Transverse colon (tissue), 4 donors: ENCODE measurements at regions not wholly inside any gene's neighbourhood (a gene's known extent, or its start where the extent isn't known, plus 50 kb on each side); places are given as distances from the start of the nearest gene placed in this dataset.
A peak's percentile ranks its signal among the peaks of the same experiment; 100 is the strongest.

Experiments used
- DNase-seq: peaks from one replicate; pipeline ENCODE4 v3.0.0-alpha.2; 2019
- H3K27ac ChIP-seq, 4 donors: fragments of 200-600 bp; sonication (generic); 2 replicates each; pipeline ENCODE4 v1.5.1; 2016 to 2018; ENCODE audit warnings: inconsistent platforms in 4 of 4
- H3K27me3 ChIP-seq: fragments of 200-600 bp; sonication (generic); 2 replicates; pipeline ENCODE4 v1.5.1; 2017; ENCODE audit warnings: inconsistent platforms
- H3K36me3 ChIP-seq, 4 donors: fragments of 200-600 bp; sonication (generic); 2 replicates each; pipeline ENCODE4 v1.5.1; 2017 to 2019; ENCODE audit warnings: inconsistent platforms in 4 of 4
- H3K4me1 ChIP-seq, 4 donors: fragments of 200-600 bp; sonication (generic); 2 replicates each; pipeline ENCODE4 v1.5.1; 2017 to 2020; ENCODE audit warnings: inconsistent platforms in 4 of 4
- H3K4me3 ChIP-seq, 4 donors: fragments of 200-600 bp; sonication (generic); 1 replicate in 1 of 4; 2 replicates in 3 of 4; pipeline versions ENCODE4 v1.5.1 to v1.6.1; 2017 to 2019; ENCODE audit warnings: inconsistent platforms in 4 of 4
- H3K9me3 ChIP-seq, 2 donors: fragments of 200-600 bp; sonication (generic); 2 replicates each; pipeline ENCODE4 v1.5.1; 2017 to 2019; ENCODE audit warnings: inconsistent platforms in 2 of 2
- CTCF ChIP-seq, 5 experiments: fragments of 200-600 bp in 3 of 5; fragments of 450-650 bp in 2 of 5; sonication (generic) in 3 of 5; IDR thresholded peaks; 1 replicate in 2 of 5; 2 replicates in 3 of 5; pipeline ENCODE4 v1.5.1; 2016 to 2017; ENCODE audit warnings: antibody characterized with exemption in 5 of 5, inconsistent platforms in 3 of 5, mild to moderate bottlenecking in 2 of 5, moderate library complexity in 1 of 5
- EP300 ChIP-seq: sonication (generic); formaldehyde crosslinking; IDR thresholded peaks from one replicate; pipeline ENCODE4 v1.6.1; 2017; ENCODE audit warnings: antibody characterized with exemption, low read depth
- POLR2A ChIP-seq: fragments of 450-650 bp; IDR thresholded peaks from one replicate; pipeline ENCODE4 v1.6.1; 2016; ENCODE audit warnings: antibody characterized with exemption, mild to moderate bottlenecking, moderate library complexity
- POLR2AphosphoS5 ChIP-seq, 3 donors: sonication (generic); formaldehyde crosslinking; IDR thresholded peaks; one replicate each; pipeline ENCODE4 v1.6.1; 2016; ENCODE audit warnings: antibody characterized with exemption in 3 of 3
- WGBS, 2 donors: methylation state at CpG; one replicate each; pipeline ENCODE4 v1.1.5; 2018; ENCODE audit warnings: low coverage in 1 of 2; 5-methylcytosine and 5-hydroxymethylcytosine counted together
- in situ Hi-C, 4 donors: fragments of 200-750 bp; cut with MboI; loops; one replicate each; pipeline versions ENCODE4 v1.15.0 to v1.15.1; 2017; ENCODE audit warnings: low sequenced_read_pairs in 3 of 4, low pct_ligation_motif_present in 1 of 4, low pct_unique_long_range_greater_than_20kb in 1 of 4
- intact Hi-C: fragments of 100-400 bp; cut with DNase I; formaldehyde crosslinking; loops from one replicate; pipeline ENCODE4 v1.15.1; 2023; ENCODE audit warnings: low total_unique reads

GRCh38 chr10:109359316-109359715 lies 564.0 kb downstream of the XPNPEP1 start:
- Histone ChIP-seq H3K27ac (peak overlapping the region in 1 of 4 donors; percentile 13), H3K27me3 (no peaks in the 10 kb centered on the region), H3K36me3 (no peaks in the 10 kb centered on the region), H3K4me1 (peaks cover 0 to 6% (median 0%) of the 10 kb centered on the region in 4 donors), H3K4me3 (no peak overlapping the region), H3K9me3 (no peaks in the 10 kb centered on the region)
- intact Hi-C loops (no loop called here), in situ Hi-C loops (no loop called here)
- no peak for DNase-seq
- TF ChIP-seq POLR2A: no peak
- no peak for TF ChIP-seq CTCF (IDR thresholded peaks at IDR 0.05)
- TF ChIP-seq EP300: no peak
- TF ChIP-seq POLR2AphosphoS5 (IDR thresholded peaks at IDR 0.05): no peak
- 58 to 67% methylated on average over 4 of the region's 4 CpGs for WGBS, 2 donors

GRCh38 chr10:109358325-109358724 lies 565.0 kb downstream of the XPNPEP1 start:
- 38 to 47% methylated on average over 1 of the region's 1 CpG for WGBS, 2 donors
- Histone ChIP-seq H3K27me3 (no peaks in the 10 kb centered on the region), H3K4me3 (no peak overlapping the region), H3K27ac (no peak overlapping the region), H3K36me3 (no peaks in the 10 kb centered on the region), H3K4me1 (peaks cover 0 to 6% (median 0%) of the 10 kb centered on the region in 4 donors), H3K9me3 (no peaks in the 10 kb centered on the region)
- in situ Hi-C loops (no loop called here), intact Hi-C loops (no loop called here)
- DNase-seq: no peak
- TF ChIP-seq CTCF (IDR thresholded peaks at IDR 0.05): no peak
- no peak for TF ChIP-seq POLR2AphosphoS5 (IDR thresholded peaks at IDR 0.05)
- TF ChIP-seq POLR2A: no peak
- no peak for TF ChIP-seq EP300

- in situ Hi-C loops (no loop called here), intact Hi-C loops (no loop called here)
- Histone ChIP-seq H3K4me1 (no peaks in the 10 kb centered on the region), H3K36me3 (peaks cover 0 to 2% (median 0%) of the 10 kb centered on the region in 4 donors), H3K27ac (no peak overlapping the region), H3K4me3 (no peak overlapping the region), H3K9me3 (peaks cover 3 to 7% of the 10 kb centered on the region in 2 donors), H3K27me3 (no peaks in the 10 kb centered on the region)
- TF ChIP-seq EP300 (no peak), POLR2AphosphoS5 (IDR thresholded peaks at IDR 0.05) (no peak), POLR2A (no peak)
- no peak for DNase-seq
Measured at GRCh38 chr10:109348324-109348723, 575.0 kb downstream of the XPNPEP1 start.

GRCh38 chr10:109343293-109343692 lies 580.0 kb downstream of the XPNPEP1 start:
- H3K27ac ChIP-seq: no peak overlapping the region
- intact Hi-C loops (no loop called here), in situ Hi-C loops (no loop called here)
- peaks cover 0 to 2% (median 0%) of the 10 kb centered on the region in 4 donors for H3K36me3 ChIP-seq
- no peaks in the 10 kb centered on the region for H3K4me1 ChIP-seq
- 72% methylated on average over 1 of the region's 1 CpG; no CpG with 5 or more reads in 1 of the 2 donors for WGBS, 2 donors
- TF ChIP-seq CTCF (IDR thresholded peaks at IDR 0.05): no peak
- no peak for TF ChIP-seq POLR2AphosphoS5 (IDR thresholded peaks at IDR 0.05)
- no peak for TF ChIP-seq POLR2A
- no peak for TF ChIP-seq EP300
- no peak overlapping the region for H3K4me3 ChIP-seq
- no peaks in the 10 kb centered on the region for H3K27me3 ChIP-seq
- no peaks in the 10 kb centered on the region for H3K9me3 ChIP-seq
- no peak for DNase-seq

DNA sequence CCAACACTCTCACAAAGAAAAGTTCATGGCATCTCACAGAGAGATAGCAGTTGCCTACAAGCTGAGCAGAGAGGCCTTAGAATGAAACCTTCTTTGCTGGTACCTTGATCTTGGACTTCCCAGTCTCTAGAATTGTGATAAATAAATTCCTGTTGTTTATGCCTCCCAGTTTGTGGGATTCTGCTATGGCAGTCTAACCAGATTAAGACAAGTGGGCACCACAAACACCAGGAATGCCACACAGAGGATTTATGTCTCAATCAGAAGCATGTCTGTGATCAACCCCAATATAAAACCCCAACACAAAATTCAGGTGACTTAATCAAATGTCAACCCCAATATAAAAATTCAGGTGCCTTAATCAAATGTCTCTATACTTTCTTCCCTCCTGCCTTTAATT lies 581.3 kb downstream of the XPNPEP1 start:
- TF ChIP-seq POLR2AphosphoS5 (IDR thresholded peaks at IDR 0.05): no peak
- TF ChIP-seq EP300: no peak
- no peak for TF ChIP-seq POLR2A
- TF ChIP-seq CTCF (IDR thresholded peaks at IDR 0.05): no peak
- Histone ChIP-seq H3K27ac (no peak overlapping the region), H3K27me3 (no peaks in the 10 kb centered on the region), H3K9me3 (no peaks in the 10 kb centered on the region), H3K36me3 (no peaks in the 10 kb centered on the region), H3K4me3 (no peak overlapping the region), H3K4me1 (no peaks in the 10 kb centered on the region)
- intact Hi-C loops (no loop called here), in situ Hi-C loops (no loop called here)
- DNase-seq: no peak
